Esophagus muscularis mucosa (tissue), 3 donors: ENCODE measurements at regions not wholly inside any gene's neighbourhood (a gene's known extent, or its start where the extent isn't known, plus 50 kb on each side); places are given as distances from the start of the nearest gene placed in this dataset.

Experiments used
- CTCF ChIP-seq, 3 experiments: fragments of 200-600 bp in 2 of 3; fragments of 450-650 bp in 1 of 3; sonication (generic) in 2 of 3; IDR thresholded peaks; one replicate each; pipeline ENCODE4 v1.5.1; 2017 to 2019; ENCODE audit warnings: antibody characterized with exemption in 3 of 3, mild to moderate bottlenecking in 2 of 3, moderate library complexity in 1 of 3
- POLR2AphosphoS5 ChIP-seq, 2 donors: sonication (generic); formaldehyde crosslinking; IDR thresholded peaks; one replicate each; pipeline ENCODE4 v1.6.1; 2017; ENCODE audit warnings: antibody characterized with exemption in 2 of 2

- TF ChIP-seq CTCF (IDR thresholded peaks at IDR 0.05) (no peak), POLR2AphosphoS5 (IDR thresholded peaks at IDR 0.05) (no peak)
Observed at GRCh38 chr4:4667622-4668081, 125.8 kb upstream of the STX18 start.
